Thyroid gland (tissue), 4 donors: ENCODE measurements at regions not wholly inside any gene's neighbourhood (a gene's known extent, or its start where the extent isn't known, plus 50 kb on each side); places are given as distances from the start of the nearest gene placed in this dataset.

Experiments
- DNase-seq, 2 donors: peaks; one replicate each; pipeline ENCODE4 v3.0.0-alpha.2; 2019
- H3K27ac ChIP-seq, 3 donors: fragments of 200-600 bp; sonication (generic); 1 replicate in 2 of 3; 2 replicates in 1 of 3; pipeline ENCODE4 v1.5.1; 2016 to 2019; ENCODE audit warnings: mild to moderate bottlenecking in 1 of 3, moderate library complexity in 1 of 3
- H3K27me3 ChIP-seq: fragments of 200-600 bp; sonication (generic); one replicate; pipeline ENCODE4 v1.5.1; 2019
- H3K36me3 ChIP-seq, 2 donors: fragments of 200-600 bp; sonication (generic); one replicate each; pipeline ENCODE4 v1.5.1; 2016 to 2019
- H3K4me1 ChIP-seq, 2 donors: fragments of 200-600 bp; sonication (generic); one replicate each; pipeline ENCODE4 v1.5.1; 2017 to 2019
- H3K4me3 ChIP-seq, 3 donors: fragments of 200-600 bp; sonication (generic); replicated peaks in 1 of 3; 1 replicate in 2 of 3; 2 replicates in 1 of 3; pipeline ENCODE4 v1.5.1; 2016; ENCODE audit warnings: mild to moderate bottlenecking in 1 of 3
- H3K9me3 ChIP-seq: fragments of 200-600 bp; sonication (generic); one replicate; pipeline ENCODE4 v1.5.1; 2017
- POLR2A ChIP-seq, 2 donors: fragments of 450-650 bp; IDR thresholded peaks; one replicate each; pipeline ENCODE4 v1.6.1; 2017; ENCODE audit warnings: antibody characterized with exemption in 2 of 2, mild to moderate bottlenecking in 2 of 2, moderate library complexity in 1 of 2
- WGBS, 2 donors: methylation state at CpG; one replicate each; pipeline ENCODE4 v1.1.5; 2017; 5-methylcytosine and 5-hydroxymethylcytosine counted together
- intact Hi-C: fragments of 100-400 bp; cut with DNase I; formaldehyde crosslinking; loops from one replicate; pipeline ENCODE4 v1.15.1; 2023
- TF ChIP-seq, protein P1 (sequence below), 6 experiments: fragments of 200-600 bp in 3 of 6; fragments of 450-650 bp in 3 of 6; sonication (generic) in 3 of 6; IDR thresholded peaks; one replicate each; pipeline ENCODE4 v1.5.1; 2016 to 2019; ENCODE audit warnings: antibody characterized with exemption in 6 of 6, mild to moderate bottlenecking in 2 of 6, inconsistent platforms in 1 of 6, moderate library complexity in 1 of 6

DNA sequence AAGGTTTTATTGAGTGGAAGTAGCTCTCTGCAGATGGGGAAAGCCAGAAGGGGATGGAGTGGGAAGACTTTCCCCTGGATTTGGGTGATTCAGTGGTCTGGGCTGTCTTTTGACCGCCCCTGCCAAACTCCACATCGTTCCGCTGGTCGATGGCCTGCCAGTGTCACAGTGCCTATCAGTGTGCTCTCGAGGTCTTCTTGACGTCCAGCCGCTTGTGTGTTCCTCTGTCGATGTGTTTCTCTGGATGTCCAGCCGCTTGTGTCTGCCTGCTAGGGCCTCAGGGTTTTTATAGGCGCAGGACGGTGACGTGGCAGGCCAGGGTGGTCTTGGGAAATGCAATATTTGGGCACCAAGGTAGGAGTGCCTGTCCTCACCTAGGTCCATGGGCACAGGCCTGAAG, 1371.4 kb upstream of the PIK3C3 start:
- TF ChIP-seq POLR2A (IDR thresholded peaks at IDR 0.05): no peak
- TF ChIP-seq, protein P1, sequence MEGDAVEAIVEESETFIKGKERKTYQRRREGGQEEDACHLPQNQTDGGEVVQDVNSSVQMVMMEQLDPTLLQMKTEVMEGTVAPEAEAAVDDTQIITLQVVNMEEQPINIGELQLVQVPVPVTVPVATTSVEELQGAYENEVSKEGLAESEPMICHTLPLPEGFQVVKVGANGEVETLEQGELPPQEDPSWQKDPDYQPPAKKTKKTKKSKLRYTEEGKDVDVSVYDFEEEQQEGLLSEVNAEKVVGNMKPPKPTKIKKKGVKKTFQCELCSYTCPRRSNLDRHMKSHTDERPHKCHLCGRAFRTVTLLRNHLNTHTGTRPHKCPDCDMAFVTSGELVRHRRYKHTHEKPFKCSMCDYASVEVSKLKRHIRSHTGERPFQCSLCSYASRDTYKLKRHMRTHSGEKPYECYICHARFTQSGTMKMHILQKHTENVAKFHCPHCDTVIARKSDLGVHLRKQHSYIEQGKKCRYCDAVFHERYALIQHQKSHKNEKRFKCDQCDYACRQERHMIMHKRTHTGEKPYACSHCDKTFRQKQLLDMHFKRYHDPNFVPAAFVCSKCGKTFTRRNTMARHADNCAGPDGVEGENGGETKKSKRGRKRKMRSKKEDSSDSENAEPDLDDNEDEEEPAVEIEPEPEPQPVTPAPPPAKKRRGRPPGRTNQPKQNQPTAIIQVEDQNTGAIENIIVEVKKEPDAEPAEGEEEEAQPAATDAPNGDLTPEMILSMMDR (IDR thresholded peaks at IDR 0.05): no peak

GRCh38 chr18:40582105-40582504, 1372.9 kb upstream of the PIK3C3 start:
- no peak overlapping the region for H3K4me3 ChIP-seq
- H3K27me3 ChIP-seq: no peaks in the 10 kb centered on the region
- TF ChIP-seq, protein P1 (IDR thresholded peaks at IDR 0.05): no peak
- TF ChIP-seq POLR2A (IDR thresholded peaks at IDR 0.05): no peak
- H3K36me3 ChIP-seq: no peaks in the 10 kb centered on the region
- no peak overlapping the region for H3K27ac ChIP-seq
- no peaks in the 10 kb centered on the region for H3K4me1 ChIP-seq
- intact Hi-C loops: no loop called here
- WGBS, 2 donors: 88 to 95% methylated on average over 1 of the region's 1 CpG
- no peak for DNase-seq
- no peaks in the 10 kb centered on the region for H3K9me3 ChIP-seq

More for the DNA sequence above, 1371.4 kb upstream of the PIK3C3 start:
- intact Hi-C loops: no loop called here
- H3K36me3 ChIP-seq: no peaks in the 10 kb centered on the region
- no peak for DNase-seq
- no peak overlapping the region for H3K4me3 ChIP-seq
- H3K27me3 ChIP-seq: no peaks in the 10 kb centered on the region
- H3K27ac ChIP-seq: no peak overlapping the region
- no peaks in the 10 kb centered on the region for H3K4me1 ChIP-seq
- H3K9me3 ChIP-seq: no peaks in the 10 kb centered on the region
- 93 to 95% methylated on average over 12 of the region's 12 CpGs for WGBS, 2 donors

DNA sequence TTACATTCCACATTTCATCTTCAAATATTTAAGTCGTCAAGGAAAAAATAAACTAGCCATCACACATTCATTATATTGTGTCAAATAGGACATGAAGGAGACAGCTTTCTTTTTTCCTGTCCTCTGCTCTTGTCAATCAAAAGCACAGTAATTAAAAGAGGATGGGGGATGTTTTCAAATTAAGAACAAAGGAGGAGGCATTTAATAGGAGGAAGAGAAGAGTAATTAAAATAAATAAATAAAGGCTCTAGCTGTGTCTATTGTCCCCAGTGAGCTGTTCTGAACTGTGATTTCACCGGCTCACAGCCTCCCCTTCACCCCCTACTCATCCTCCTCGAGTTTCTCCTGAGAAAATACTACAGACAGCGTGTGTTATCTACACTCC, 1377.1 kb upstream of the PIK3C3 start:
- WGBS, 2 donors: 51% methylated on average over 4 of the region's 4 CpGs
- intact Hi-C loops: no loop called here

DNA sequence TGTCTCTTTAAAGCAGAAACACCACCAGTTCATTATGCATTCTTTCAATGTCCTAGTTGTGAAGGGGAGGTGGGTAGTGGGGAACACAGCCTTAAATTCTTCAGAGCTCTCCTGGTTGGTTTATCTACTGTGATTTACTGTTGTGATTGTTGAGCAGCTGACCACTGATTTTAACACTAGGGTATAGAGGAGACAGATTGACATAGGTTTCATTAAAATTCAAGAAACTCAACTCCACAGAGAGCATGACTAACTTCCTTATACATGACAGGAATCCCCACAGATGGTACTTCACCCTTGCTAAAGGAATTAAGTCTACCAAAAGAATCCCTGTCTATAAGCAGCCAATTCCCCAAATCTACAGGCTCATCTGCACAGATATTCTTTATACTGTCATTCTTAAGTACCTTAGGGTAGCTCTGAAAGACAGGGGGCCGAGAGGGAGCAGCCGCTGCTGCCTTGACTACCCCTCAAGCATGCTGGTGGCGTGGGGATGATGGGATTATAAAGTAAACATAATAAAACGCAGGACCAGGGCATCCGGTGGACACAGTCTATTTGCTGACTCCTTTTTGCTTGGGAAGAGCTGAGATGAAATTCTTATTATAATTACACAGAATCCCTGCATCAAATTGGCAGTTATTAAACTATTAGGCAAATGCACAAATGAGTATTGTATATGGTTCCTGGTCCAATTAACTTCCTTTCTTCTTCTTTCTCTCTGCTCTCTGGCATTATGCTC, 1377.6 kb upstream of the PIK3C3 start:
- TF ChIP-seq POLR2A (IDR thresholded peaks at IDR 0.05): no peak
- TF ChIP-seq, protein P1 (IDR thresholded peaks at IDR 0.05): no peak
- no peaks in the 10 kb centered on the region for H3K27me3 ChIP-seq
- intact Hi-C loops: no loop called here
- no peaks in the 10 kb centered on the region for H3K36me3 ChIP-seq
- H3K4me1 ChIP-seq: no peaks in the 10 kb centered on the region
- no peak for DNase-seq
- 73 to 75% methylated on average over 5 of the region's 5 CpGs for WGBS, 2 donors
- no peak overlapping the region for H3K4me3 ChIP-seq
- no peak overlapping the region for H3K27ac ChIP-seq
- H3K9me3 ChIP-seq: no peaks in the 10 kb centered on the region

More for the DNA sequence above, 1377.1 kb upstream of the PIK3C3 start:
- TF ChIP-seq POLR2A (IDR thresholded peaks at IDR 0.05): no peak
- TF ChIP-seq, protein P1 (IDR thresholded peaks at IDR 0.05): no peak
- DNase-seq: no peak
- no peak overlapping the region for H3K4me3 ChIP-seq
- H3K9me3 ChIP-seq: no peaks in the 10 kb centered on the region
- no peaks in the 10 kb centered on the region for H3K36me3 ChIP-seq
- no peaks in the 10 kb centered on the region for H3K4me1 ChIP-seq
- no peak overlapping the region for H3K27ac ChIP-seq
- no peaks in the 10 kb centered on the region for H3K27me3 ChIP-seq

- no peaks in the 10 kb centered on the region for H3K36me3 ChIP-seq
- no peak overlapping the region for H3K4me3 ChIP-seq
- intact Hi-C loops: no loop called here
- DNase-seq: no peak
- H3K27me3 ChIP-seq: no peaks in the 10 kb centered on the region
- H3K4me1 ChIP-seq: no peaks in the 10 kb centered on the region
- TF ChIP-seq POLR2A (IDR thresholded peaks at IDR 0.05): no peak
- TF ChIP-seq, protein P1 (IDR thresholded peaks at IDR 0.05): no peak
- H3K9me3 ChIP-seq: no peaks in the 10 kb centered on the region
- no peak overlapping the region for H3K27ac ChIP-seq
- WGBS, 2 donors: 52 to 66% methylated on average over 4 of the region's 4 CpGs
Observed at GRCh38 chr18:40576507-40577115, 1378.4 kb upstream of the PIK3C3 start.
